ENCODE measurements at regions not wholly inside any gene's neighbourhood (a gene's known extent, or its start where the extent isn't known, plus 50 kb on each side); places are given as distances from the start of the nearest gene placed in this dataset.

DNA sequence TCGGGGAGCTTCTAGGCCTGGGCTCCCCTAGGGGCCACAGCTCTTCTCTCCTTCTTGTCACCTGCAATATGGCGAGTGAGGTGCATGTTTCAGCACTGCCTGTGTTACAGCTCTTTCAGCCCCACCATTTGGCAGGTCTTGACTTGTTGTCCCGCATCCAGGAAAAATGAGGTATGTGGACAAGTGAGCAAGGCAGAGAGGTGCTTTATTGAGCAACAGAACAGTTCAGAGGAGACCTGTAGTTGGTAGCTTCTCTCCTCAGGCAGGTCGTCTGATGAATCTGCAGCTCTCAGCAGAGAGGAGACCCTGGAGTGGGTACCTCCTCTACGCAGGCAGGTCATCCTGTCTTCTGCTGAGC lies 208.2 kb upstream of the USP25 start:
- TF ChIP-seq, protein P1, sequence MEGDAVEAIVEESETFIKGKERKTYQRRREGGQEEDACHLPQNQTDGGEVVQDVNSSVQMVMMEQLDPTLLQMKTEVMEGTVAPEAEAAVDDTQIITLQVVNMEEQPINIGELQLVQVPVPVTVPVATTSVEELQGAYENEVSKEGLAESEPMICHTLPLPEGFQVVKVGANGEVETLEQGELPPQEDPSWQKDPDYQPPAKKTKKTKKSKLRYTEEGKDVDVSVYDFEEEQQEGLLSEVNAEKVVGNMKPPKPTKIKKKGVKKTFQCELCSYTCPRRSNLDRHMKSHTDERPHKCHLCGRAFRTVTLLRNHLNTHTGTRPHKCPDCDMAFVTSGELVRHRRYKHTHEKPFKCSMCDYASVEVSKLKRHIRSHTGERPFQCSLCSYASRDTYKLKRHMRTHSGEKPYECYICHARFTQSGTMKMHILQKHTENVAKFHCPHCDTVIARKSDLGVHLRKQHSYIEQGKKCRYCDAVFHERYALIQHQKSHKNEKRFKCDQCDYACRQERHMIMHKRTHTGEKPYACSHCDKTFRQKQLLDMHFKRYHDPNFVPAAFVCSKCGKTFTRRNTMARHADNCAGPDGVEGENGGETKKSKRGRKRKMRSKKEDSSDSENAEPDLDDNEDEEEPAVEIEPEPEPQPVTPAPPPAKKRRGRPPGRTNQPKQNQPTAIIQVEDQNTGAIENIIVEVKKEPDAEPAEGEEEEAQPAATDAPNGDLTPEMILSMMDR (IDR thresholded peaks at IDR 0.05) = no peak
- no peak for TF ChIP-seq SIN3A (IDR thresholded peaks at IDR 0.05; ENCODE audit: borderline replicate concordance, insufficient read depth, low read depth, low read length)

All from Panc1 (cell line).